HG03045 (cell line): ENCODE measurements at regions not wholly inside any gene's neighbourhood (a gene's known extent, or its start where the extent isn't known, plus 50 kb on each side); places are given as distances from the start of the nearest gene placed in this dataset.
"Not testable (repeated sequence)": the region's sequence is repeated elsewhere in the genome, so short reads cannot be mapped to it uniquely, and the experiment has no call there.

ENCODE experiments used
- ATAC-seq: cut with Tn5 transposase; IDR thresholded peaks from one replicate; pipeline ENCODE4 v1.9.1; 2021; ENCODE audit warnings: mild to moderate bottlenecking, moderate library complexity; ENCODE audit not compliant: unreplicated experiment

DNA sequence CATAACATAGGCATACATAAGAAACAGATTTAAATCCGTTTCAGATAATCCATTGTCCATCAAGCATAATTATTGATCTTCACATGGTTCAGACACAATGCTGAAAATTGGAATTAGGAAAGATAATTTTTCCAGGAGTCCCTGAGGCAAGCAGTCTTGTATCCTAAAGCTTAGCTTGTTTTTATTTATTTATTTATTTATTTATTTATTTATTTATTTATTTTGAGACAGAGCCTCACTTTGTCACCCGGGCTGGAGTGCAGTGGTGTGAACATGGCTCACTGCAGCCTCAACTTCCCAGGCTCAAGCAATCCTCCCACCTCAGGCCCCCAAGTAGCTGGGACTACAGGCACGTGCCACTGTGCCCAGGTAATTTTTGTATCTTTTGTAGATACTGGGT lies 89.7 kb upstream of the USP25 start:
- ATAC-seq, result not testable (repeated sequence)

GRCh38 chr21:15644489-15644888 lies 85.3 kb upstream of the USP25 start:
- no peak for ATAC-seq

GRCh38 chr21:15645830-15646229 lies 84.0 kb upstream of the USP25 start:
- no peak for ATAC-seq

DNA sequence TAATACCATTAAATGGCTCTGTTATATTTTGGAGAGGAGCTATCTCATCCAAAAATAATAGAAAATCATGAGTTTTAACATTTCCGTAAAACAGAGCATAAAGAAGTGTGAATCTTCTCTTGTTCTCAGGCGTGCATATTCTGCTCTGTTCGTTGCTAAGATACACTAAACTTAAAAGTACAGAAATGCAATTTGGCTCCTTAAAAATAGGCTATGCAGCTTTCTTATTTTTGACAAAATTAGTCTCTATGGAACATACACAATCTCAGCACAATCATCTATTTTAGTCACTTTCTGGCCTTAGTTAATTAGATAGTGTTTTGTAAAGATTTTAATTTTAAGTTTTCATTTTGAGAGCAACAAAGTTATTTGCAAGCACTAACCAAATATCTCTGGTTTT lies 79.0 kb upstream of the USP25 start:
- ATAC-seq, result no peak

- no peak for ATAC-seq
Observed at GRCh38 chr21:15651172-15651571, 78.6 kb upstream of the USP25 start.

DNA sequence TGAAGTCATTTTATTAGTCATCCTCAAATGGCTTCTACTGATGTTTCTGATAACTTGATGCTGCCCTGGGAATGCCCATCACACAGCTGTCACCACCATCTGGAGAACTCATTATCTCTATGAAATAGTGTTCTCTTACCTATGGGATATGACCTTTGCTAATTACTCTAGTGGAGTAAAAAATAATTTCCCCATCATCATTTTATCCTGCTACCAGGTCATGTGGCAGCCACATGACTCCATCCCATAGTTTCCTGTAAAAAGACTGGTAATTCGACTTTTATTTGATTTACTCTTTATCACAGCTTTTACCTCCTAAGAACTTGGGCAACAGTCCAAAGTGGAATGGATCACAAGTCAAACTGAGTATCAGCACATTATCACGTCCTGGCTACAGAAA lies 76.1 kb upstream of the USP25 start:
- no peak for ATAC-seq

DNA sequence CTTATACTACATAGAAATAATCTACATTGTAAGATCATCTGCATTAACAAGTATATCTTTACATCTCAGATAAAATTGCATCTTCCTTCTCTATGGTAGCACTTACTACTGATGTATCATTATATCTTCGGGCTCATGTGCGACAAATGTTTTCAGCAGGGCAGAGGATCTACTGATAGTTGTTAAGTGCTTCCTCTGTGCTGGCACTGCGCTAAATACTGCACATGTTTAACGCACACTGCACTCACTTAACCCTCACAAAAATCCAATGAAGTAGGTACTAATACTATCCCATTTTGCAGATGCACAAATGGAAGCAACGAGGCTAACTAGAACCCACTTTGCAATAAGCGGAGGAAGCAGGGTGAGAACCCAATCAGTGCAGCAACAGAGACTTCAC lies 75.6 kb upstream of the USP25 start:
- no peak for ATAC-seq

- no peak for ATAC-seq
Observed at GRCh38 chr21:15659753-15660422, 69.9 kb upstream of the USP25 start.

DNA sequence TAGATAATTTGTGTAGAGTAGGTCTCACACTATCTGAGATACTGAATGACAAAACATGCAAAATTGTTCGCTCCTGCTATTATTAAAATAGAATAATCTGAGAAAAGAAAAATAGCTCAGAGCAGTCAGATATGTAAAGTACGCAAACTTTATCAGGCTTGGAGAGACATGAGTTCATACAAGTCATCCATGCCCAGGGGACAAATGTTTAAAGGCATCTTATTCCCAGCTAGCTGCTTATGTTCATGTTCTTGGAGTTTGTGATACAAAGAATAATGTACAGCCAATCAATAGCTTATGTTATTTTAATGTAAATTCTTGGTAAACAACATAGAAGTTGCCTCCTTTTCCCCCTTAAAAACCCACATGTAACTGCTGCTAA lies 69.4 kb upstream of the USP25 start:
- ATAC-seq, result no peak

DNA sequence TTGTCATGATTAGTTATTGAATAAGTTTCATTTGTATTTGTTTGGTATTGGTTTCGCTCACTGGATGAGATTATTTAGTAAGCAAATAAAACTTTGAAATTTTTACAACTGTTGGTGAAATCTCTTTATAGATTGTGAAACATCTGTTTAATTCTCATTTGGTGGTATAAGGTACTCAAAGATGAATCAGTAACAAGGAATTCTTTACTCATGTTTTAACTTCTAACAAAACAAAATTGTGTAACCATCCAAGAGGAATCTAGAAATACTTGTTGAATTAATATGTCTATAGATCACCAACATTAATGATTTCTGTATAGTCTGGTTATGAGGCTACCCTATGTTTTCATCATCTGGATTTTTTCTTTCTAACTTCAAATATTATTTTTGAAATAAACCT lies 62.8 kb upstream of the USP25 start:
- ATAC-seq, result no peak

- ATAC-seq, result no peak
Observed at GRCh38 chr21:15667819-15668218, 62.0 kb upstream of the USP25 start.

- ATAC-seq, result no peak
Observed at GRCh38 chr21:15669247-15669646, 60.5 kb upstream of the USP25 start.

- no peak for ATAC-seq
Observed at GRCh38 chr21:15671188-15671587, 58.6 kb upstream of the USP25 start.

DNA sequence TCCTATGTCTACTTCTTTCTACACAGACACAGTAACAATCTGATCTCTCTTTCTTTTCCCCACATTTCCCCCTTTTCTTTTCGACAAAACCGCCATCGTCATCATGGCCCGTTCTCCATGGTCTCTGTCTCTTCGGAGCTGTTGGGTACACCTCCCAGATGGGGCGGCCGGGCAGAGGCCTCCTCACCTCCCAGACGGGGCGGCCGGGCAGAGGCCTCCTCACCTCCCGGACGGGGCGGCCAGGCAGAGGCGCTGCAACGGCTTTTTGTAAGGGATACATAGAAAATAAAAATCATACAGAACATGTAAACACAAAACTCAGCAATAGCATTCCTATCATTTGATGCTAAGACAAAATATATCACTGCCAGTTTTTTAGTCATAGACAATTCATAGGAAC lies 57.2 kb upstream of the USP25 start:
- ATAC-seq, result not testable (repeated sequence)

DNA sequence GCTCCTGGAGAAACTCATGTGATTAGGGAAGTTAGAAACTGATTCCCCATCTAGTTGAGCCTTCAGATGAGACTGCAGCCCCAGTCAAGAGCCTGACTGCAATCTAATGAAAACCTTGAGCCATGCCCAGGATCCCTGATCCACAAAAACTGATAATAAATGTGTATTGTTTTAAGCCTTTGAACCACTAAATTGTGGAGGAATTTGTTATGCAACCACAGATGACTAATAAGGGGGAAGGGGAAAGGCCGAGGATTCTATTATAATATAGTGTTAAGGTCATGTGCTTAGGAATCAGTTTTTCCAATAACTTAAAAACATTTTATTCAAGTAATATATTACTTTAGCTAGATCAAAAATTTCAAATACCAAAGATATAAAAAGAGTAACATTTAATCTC lies 52.8 kb upstream of the USP25 start:
- ATAC-seq, result no peak

DNA sequence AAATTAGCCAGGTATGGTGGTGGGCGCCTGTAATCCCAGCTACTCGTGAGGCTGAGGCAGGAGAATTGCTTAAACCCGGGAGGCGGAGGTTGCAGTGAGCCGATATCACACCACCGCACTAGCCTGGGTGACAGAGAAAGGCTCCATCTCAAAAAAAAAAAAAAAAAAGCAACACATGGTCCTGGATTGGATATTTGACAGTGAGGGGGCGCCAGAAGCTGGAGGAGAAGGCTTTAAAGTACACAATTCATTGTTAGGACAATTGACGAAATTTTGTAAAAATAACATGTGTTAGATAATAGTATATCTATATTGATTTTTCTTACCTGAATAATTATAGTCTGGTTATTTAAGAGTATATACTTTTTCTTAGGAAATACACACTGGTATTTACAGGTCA lies 50.2 kb upstream of the USP25 start:
- ATAC-seq, result no peak
